NOMO-1 treated with dmso at 0.1 percent for 144 hours (cell line): ENCODE measurements at regions not wholly inside any gene's neighbourhood (a gene's known extent, or its start where the extent isn't known, plus 50 kb on each side); places are given as distances from the start of the nearest gene placed in this dataset.

ENCODE experiments used
- DNase-seq: peaks from one replicate; lab custom pipeline; 2025; ENCODE audit not compliant: unreplicated experiment; lab: John Stamatoyannopoulos, UW

DNA sequence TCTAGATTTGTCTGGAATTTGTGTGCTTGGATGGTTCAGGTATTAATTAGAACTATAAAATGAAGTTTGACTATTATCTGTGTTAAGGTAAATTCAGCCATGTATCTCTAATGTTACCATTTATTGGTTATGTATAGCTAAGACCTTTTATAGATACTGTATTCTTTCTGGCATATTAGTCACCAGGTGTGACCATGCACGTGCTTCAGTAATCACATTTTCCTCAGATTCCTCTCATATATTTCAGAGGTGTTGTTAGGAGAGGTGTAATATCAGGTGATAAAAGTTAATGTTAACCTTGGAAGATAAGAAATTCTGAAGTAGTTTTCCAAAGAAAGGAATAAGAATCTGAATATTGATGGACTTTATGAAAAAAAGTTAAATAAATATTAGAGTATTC is 194.5 kb upstream of the KHDRBS2 start:
- DNase-seq, result no peak

GRCh38 chr6:62479697-62480220 is 193.7 kb upstream of the KHDRBS2 start:
- DNase-seq, result no peak

GRCh38 chr6:62474793-62475192 is 188.8 kb upstream of the KHDRBS2 start:
- no peak for DNase-seq

- no peak for DNase-seq
Measured at GRCh38 chr6:62466607-62467006, 180.6 kb upstream of the KHDRBS2 start.

DNA sequence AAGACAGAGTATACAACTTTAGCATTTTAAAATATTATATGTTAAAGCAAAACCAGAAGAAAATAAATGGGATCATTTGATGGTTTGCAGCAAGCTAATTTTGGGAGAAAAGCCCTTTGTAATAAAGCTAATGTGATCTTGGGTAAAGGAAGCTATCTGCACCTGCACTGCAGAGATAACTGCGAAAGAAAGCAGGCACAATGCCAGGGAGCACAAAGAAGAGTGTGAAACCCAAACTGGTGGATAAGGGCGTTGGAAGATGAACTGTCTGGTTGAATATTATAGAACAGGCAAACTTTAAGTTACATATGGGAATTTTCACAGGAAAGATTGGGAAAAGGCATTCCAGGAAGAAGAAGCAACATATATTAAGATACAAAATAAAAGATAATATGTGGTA is 179.2 kb upstream of the KHDRBS2 start:
- no peak for DNase-seq

- no peak for DNase-seq
Measured at GRCh38 chr6:62452586-62452985, 166.6 kb upstream of the KHDRBS2 start.

DNA sequence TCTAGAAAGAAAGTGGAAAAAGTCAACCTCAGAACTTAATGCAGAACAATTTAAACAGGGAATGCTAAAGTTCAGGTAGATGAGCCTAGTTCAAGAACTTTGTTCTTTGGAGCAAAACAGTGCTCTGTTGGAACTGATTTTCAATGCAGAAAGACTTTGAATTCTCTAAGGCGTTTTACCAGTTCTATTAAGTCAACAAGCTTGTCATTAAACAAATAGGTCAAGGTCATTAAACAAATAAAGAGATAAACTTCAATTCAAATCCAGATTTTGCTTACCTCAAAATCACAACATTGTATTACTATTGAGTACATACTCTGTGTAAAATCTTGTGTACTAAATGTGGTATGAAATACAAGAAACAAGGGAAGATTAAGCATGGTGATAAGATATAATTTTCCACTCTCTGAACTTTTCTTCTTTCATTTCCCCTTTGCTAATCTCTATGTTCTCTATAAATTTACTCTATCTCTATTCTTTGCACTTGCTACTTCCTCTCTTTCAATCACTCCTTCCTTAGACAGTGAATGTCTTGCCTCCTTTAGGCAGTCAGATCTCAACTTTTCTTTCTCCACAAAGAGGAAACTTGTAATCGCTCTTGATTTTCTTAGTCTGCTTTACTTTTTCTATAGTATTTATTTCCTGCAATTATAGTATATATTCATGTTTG is 160.8 kb upstream of the KHDRBS2 start:
- no peak for DNase-seq

DNA sequence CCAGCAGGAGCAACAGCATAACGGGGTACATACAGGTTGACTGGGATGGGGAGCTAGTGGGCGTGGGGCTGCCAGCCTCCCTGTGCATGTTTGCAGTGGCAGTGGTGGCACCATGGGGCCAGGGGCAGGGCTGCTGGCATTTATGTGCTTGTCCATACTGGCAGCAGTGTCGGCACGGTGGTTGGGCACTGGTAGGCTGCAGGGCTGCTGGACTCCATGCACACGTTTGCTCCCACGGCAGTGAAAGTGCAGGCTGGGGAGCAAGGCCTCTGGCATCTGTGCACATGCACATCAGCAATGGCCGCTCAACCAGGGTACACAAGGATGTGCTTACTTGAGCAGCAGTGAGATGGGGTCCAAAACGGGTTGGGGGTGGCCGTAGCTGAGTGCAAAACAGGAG is 159.5 kb upstream of the KHDRBS2 start:
- no peak for DNase-seq

DNA sequence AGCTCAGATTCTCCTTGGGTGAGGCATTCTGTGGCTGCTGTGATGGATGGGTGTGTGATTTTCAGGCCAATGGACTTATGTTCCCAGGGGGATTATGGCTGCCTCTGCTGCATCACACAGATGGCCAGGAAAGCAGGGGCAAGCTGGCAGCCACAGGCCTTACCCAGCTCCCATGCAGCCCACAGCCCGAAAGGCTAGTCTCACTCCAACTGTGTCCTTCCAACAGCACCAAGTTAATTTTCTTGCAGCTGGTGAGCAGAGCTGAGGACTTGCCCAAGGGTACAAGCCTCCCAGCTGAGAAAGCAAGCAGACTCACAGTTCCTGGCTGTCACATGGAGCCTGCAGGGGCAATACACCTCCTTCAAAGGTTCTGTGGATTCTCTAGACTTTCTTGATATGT is 155.2 kb upstream of the KHDRBS2 start:
- DNase-seq, result no peak

DNA sequence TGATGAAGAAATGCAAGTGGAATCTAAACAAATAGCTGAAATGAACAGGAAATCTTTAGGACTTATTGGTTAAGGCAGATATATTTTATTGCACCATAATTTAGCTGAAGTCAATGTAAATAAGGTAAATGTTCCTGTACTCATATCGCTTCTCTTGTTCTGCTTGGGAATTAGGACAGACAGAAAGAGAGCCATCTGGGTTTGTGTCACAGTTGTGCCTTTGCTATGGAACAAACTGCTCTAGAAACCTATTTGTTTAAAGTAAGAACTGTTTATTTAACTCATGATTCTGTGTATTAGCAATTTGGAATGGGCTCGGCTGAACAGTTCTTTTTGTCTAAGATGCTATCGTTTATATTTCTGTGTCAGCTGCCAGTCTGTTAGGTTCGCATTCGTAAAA is 143.8 kb upstream of the KHDRBS2 start:
- DNase-seq, result no peak

GRCh38 chr6:62400521-62401259 is 114.7 kb upstream of the KHDRBS2 start:
- DNase-seq, result no peak

DNA sequence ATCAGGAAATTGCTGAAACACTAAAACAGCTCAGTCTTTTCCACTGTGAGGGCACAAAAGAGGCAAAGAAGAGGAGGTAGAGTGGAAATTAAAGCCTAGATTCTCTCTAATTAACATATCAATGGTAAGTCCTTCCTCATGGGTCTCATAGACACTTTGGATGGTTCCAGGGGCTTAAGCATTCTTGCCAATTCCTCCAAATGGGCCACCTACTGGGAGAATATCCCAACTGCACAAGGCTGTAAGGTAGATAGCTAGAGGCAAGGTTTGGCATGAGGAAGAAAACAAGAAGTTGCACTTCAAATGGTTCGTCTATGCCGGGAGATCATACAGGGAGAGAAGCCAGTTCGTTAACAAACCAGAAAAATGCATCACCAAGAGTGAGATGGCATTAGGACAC is 107.6 kb upstream of the KHDRBS2 start:
- DNase-seq, result no peak

GRCh38 chr6:62392291-62392690 is 106.3 kb upstream of the KHDRBS2 start:
- no peak for DNase-seq

- DNase-seq, result no peak
Measured at GRCh38 chr6:62391358-62391757, 105.3 kb upstream of the KHDRBS2 start.

- no peak for DNase-seq
Measured at GRCh38 chr6:62390401-62390800, 104.4 kb upstream of the KHDRBS2 start.

- no peak for DNase-seq
Measured at GRCh38 chr6:62371453-62372210, 85.6 kb upstream of the KHDRBS2 start.

DNA sequence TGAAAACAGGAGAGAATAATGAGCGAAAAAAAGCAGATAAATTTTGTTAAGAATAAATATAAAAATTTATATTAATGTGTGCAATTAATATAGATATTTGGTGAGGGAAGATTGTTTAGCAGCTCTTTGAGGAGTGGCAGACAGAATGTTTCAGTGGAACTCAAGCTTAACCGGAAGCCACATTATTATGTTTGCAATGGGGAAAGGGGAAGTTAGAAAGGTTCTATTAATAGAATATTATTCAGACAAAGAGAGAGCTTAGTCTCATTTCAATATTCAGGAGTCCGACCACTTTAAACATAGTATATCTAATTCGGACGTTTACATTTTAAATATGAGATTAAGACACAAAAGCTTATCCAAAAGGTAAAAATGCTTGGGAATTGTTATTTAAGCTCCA is 81.6 kb upstream of the KHDRBS2 start:
- peak; percentile 51 for DNase-seq

DNA sequence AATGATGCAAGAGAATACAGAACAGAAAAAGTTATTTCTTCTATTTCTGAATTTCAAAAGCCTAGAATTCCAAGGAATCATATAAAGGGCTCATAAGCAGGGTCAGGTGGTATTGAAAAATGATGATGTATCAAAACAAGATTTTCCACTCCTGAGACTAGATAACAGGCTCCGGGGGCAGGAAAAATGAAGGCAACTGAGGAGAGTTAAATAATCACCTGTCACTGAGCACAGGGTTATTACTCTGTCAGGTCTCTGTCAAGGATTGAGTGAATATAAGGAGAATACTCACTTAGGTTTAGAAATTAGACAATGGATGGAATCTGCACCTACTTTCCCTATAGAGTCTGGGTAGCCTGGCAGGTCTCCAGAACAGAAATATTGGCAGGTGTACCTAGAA is 76.1 kb upstream of the KHDRBS2 start:
- DNase-seq, result no peak

DNA sequence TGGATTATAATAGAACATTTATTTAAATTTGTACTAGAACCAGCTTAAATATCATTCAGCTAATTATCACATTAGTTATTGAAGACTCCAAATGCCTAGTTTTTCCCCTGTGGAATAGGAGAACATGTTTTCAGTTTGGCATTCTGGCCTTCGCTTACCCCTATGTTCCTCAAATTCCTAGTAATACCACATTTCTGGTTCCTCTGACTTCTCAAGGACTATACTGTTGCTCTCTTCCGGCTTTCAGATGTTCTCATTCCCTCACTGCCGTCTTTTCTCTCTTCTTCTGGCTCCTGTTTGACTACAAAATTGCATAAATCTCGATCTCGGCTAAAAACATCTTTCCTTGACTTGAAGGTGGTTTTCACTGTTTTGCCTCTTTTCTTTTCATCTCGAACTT is 71.8 kb upstream of the KHDRBS2 start:
- DNase-seq, result no peak

- no peak for DNase-seq
Measured at GRCh38 chr6:62354261-62354660, 68.2 kb upstream of the KHDRBS2 start.

GRCh38 chr6:62345962-62346689 is 60.1 kb upstream of the KHDRBS2 start:
- DNase-seq, result no peak
